HG02870 (cell line): ENCODE measurements at regions not wholly inside any gene's neighbourhood (a gene's known extent, or its start where the extent isn't known, plus 50 kb on each side); places are given as distances from the start of the nearest gene placed in this dataset.

ENCODE experiments used
- ATAC-seq: cut with Tn5 transposase; IDR thresholded peaks from one replicate; pipeline ENCODE4 v1.9.1; 2021; ENCODE audit warnings: mild to moderate bottlenecking, moderate library complexity; ENCODE audit not compliant: unreplicated experiment

DNA sequence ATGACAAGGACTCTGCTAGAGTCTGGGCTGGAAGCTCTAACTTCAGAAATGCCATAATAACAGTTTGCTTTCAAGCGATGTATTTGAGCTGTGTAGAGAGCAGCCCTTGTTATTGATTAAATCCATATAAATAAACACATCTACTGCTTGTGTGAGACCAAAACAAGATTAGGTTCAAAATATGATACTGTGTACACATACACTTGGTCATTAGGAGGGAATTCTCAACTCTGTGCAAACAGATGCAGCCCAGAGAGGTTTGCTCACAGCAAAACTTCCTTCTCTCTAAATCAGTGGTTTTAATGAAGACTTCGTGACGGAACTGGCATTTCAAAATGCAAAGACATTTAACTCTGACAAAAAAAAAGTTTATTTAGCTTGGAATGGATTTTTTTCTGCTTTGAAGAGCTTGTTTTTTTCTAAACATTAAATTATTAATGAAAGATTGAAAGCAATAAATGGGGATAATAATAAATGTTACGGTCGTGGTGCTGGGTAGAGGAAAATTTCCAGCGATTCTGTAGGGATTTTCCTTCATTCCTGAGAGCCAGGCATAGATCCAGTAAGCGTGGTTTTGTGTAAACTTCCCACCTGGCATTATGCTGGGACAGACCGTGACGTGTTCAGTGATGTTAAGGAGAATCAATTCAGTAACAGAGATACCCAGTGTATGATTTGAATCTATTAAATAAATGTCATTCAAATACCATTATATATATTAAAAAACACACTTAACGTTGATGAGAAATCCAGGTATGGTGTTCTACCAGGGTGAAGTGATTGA lies 213.7 kb downstream of the TEX29 start:
- no peak for ATAC-seq

DNA sequence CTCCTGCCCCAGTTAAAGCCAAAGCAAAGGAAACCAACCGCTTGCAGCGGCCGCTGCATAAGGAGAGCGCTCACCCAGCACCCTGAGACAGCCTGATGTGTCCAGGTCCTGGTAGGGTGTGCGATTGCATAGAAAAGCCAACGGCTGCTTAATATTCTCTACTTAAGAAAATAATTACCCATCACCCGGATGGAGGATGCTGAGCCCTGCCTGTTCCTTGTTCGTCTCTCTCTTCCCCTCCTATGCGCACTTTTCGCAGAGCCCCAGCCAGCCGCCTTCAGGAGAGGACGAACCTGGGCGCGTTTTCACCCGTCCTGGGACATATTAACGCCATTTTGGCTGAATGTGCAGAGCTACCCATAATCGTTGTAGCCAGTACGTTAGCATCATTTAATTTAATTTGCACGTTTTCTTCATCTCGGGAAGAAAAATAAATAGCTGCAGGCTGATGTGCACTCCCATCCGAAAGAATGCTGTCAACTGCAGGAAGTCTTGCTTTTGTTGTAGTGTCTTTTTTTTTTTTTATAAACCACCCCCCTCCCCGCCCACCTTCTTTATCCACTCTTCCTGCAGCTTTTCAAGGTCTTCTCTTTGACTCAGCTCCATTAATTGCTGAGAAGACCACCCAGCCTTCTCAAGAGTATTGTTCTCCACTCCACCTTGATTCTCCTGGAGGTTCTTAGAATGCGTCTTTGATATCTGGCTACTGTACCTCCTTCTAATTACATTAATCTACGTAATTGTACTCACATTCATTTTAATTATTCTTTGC lies 214.5 kb downstream of the TEX29 start:
- no peak for ATAC-seq

DNA sequence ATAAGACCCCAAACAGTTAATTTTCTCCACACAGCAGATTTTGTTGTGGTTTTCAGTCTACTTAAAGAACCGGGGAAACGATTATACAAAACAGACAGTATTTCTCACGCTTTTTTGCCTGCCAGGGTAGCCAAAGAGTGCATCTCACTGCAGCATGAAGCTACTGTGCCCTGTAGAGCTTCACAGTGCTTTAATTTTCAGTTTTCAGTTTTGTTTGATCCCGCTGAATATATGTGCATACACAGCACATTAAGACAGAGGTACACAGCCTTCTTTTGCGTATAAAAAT lies 215.0 kb downstream of the TEX29 start:
- ATAC-seq, result no peak

DNA sequence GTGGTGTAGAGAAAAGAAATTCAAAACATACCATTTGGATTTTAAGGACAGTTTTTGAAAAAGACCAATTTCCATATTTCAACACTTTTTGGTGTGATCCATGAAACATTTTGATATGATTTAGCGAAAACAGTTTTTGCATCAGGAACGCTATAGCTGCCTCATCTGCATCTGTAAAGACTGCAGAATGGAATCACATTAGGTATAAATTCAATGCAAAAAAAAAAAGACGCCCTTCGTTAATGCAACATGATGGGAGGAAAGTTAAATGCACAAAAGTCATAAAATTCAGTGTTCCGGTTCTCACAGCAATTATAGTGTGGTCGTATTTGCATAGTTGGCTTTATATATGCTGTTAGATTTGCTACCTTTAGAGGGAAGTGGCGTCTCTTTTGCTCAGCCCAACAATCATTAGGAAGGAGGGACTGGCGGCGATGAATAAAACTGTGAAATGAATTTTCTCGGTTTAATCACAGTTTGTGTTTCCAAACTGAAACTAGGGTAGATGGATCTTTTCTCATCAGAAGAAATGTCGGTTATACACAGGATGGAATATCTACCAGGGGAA lies 215.7 kb downstream of the TEX29 start:
- no peak for ATAC-seq

DNA sequence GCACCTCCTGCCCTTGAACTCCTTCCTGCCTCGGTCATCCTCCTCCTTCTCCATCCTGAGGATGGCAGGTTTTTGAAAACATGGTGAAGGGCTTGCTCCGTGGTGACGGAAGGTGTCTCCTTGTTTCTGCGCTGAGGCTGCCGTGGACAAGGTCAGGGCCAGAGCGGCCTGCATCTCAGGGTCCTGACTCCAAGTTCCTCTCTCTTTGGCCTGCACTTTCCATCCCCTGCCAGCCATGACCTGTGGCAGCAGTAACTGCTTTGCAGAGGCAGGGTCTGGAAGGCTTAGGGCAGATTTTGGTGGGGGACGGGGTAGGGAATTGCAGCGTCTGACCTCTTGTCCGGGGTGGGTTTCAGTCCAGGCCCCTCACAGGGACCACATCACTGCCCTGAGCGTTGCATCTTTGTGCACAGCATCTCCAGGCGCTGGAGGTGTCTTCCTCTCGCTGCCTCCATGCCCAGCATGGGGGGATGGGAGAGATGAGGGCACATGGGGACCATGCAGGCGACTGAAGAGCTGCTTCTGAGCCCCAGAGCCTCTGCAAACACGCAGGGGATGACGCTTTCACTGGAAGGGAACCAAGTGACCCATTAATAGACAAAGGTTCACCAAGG lies 216.8 kb downstream of the TEX29 start:
- no peak for ATAC-seq

DNA sequence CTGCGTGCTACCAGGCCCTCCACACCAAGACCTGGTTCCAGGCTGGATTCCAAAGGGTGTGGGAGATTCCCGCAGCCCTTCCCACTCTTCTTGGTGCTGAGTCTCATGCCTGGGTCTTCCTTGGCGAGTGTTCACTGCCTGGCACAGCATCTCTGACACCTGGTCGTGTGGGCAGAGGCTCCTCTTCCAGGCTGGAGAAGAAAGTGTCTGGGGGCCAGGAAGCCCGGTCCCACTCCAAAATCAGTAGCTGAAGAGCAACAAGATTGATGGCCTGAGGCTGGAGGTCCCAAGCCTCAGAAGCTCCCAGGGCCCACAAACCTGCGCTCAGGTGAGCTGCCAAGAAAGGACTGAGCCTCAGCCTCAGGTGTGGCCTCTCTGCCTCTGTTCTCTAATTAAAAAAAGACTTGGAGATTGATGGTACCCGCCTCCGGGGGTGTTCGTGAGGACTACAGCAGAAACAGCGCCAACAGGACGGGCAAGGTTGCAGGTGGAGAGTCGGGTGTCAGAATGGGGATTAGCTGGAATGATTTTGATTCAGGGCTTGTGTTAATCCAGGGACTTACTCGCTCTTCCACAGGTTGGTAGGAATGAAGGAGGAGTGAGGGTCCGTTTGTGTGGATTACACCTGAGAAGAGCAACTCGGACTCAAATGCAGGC lies 217.5 kb downstream of the TEX29 start:
- no peak for ATAC-seq

DNA sequence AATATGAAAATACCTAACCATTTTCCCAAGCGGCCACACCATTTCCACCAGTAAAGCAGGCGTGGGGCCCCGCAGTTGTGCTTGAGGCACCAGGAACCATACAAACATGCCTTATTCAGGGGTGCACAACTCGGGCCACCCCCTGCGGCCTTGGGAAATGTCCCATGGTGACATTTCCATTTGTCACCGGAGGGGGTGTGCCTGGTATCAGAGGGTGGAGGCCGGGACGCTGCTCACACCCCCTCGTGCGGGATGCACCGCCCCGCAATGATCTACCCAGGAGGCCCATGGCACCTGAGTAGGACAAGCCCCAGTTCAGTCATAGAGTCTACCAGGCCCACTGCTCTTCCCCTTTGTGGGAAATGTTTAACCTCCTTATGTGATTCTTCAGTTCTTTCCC lies 218.8 kb downstream of the TEX29 start:
- no peak for ATAC-seq

DNA sequence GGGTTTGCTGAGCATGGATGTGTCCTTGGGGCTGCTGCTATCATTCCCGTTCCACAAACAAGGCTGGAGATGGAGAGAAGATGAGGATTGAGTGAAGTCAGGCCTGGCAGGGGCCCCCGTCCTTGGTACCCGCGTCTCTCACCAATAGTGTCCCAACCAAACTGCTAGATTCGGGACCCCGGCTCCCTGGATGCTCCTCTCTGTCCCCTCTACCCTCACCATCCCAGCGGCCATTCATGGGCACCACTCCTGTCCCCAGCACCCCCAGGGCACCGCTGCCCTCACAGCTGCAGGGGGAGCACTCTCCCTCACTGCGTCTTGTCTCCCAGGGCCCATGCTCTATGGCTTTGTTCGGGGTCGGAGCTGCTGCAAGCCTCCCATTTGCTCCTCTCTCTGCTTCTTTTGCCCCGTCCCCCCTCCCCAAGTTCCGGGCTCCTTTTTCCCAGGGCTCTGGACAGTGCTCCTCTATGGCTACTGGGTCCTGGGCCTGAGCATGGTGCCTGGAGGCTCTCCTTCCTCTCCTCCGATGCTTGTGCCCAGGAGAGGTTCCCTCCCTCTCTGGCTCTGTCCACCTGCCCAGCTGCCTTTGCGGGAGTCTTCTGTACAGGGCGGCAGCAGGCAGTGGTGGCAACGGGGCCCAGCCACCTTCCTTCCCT lies 219.5 kb downstream of the TEX29 start:
- no peak for ATAC-seq

DNA sequence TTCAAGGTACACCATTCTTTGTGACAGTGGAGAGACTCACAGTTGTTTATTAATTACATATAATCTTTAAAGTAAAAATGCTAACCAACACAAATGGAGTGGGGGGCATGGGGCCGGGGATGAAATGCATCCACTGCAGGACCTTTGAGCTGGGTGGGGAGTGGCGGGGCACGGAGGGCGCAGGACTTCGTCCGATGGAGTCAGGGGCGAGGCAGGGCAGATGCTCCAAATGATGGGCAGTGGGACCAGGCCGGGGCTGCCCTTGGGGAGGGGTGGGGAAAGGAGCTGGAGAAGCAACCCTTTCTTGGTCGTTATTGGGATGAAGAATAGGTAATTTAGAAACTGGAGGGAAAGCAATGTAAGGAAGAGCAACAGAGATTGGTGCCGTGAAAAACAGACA lies 220.0 kb downstream of the TEX29 start:
- ATAC-seq, result no peak

DNA sequence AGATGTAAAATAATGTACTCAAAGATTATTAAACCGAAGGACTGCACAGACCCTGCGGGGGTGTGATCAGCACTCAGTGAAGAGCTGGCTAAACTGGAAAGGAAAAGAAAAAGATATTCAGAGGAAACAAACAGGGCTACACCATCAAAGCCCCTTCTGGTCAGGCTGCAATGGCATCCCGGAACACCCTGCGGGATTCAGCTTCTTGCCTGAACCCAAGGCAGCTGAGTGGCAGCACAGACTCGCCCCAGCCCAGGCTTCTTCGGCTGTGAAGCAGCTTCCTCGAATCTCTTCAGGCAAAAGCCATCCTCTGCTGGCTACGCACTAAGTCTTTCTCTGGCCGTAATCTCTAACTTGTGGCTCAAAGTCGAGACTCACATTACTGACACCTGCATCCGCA lies 220.9 kb downstream of the TEX29 start:
- no peak for ATAC-seq

DNA sequence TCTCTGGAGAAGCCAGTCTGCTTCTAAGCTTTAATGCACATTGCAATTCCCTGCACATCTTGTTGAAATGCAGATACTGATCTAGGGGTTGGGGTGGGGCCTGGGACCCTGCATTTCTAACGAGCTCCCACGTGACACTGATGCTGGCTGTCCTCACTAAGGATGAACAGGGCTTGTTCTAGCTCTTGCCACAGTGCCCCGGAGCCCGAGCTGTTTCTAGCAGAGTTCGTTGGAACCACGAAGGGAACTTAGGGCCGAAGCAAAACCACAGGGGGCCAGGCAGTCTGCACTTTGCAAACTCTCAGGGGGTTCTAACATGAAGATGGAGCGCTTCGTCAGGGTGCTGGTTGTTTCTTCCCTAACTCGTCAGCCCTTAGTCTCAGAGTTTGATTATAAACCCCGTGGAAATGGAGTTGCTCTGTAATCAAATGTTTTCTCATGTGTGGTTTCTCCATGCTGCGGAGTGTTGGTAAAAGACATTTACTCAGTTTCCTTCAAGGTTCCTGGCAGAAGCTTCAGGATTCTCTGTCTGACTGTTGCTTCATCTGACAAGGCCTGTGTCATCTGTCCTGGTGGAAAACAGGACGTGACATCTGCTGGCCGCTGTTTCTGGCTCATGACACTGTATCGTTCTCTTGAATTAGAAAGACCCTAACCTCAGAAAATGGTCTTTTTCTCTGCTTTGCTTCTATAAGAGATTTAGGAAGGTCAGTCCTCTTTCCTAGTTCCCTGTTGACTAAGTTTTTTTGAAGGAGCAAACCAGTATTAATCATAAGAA lies 221.5 kb downstream of the TEX29 start:
- ATAC-seq, result no peak

DNA sequence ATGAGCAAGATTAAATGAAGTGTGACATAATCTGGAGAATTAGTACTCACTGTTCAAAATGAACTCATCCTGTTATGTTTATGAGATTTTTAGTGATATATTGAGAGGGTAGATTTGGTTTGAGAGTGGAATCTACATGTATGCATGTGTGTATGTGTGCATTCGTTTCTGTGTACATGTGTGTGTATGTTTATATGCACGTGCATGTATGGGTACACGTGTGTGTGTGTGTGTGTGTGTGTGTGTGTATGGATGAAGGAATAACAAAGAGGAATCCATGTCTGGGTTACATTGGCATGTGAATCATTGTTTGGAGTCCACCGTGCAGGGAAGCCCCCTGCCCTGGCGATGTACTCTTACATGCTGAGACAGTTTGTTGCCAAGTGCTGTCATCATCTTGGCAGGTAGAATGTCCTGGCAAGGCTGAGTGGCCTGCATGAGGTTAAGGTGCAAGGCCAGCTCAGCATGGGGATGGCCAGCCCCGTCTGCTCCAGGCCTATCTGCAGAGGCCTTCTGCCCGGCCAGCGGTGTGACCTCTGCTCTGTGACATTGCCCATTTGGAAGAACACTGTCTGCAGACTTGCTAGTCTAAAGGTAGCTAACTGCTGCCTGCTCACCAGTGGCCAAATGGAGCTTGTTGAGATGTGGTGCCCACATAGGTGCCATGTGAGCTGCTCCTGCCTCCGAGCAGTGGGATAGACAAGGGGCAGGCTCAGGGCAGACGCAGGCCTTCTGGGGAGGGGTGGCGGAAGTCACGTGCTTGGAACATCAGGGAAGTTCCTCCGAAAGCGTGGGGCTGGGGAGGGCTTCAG lies 222.3 kb downstream of the TEX29 start:
- no peak for ATAC-seq

DNA sequence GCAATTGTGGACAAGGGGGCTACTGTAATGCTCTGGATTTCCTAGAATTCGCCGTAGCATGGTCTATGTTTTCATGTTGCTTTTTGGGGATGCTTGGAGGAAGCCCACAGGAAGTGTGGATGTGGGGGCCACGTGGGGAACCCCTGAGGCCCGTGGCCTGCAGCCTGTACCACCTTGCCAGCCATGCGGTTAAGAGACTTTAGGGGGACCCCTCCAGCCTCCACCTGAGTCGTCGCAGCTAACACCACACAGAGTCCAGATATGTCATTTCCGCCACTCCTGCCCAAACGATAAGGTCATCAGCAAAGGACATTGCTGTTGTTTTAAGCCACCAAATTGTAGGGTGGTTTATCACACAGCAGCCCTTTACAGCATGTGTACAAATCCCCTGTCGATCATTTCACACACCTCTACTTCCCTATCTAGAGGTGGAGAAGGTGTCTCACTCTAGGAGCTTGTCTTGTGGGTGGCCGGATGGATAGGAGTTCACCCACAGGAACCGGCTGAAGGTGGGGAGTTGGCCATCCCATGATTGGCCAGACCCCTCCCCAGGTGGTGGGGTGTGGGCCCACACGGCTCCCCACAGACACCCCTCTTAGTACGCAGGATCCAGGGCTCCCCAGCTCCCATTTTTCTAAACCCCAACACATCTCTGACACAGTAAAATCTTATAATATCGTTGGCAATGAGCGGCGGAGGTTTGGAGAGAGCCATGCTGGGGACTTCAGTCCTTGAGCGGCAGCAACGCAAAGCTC lies 226.7 kb downstream of the TEX29 start:
- no peak for ATAC-seq

DNA sequence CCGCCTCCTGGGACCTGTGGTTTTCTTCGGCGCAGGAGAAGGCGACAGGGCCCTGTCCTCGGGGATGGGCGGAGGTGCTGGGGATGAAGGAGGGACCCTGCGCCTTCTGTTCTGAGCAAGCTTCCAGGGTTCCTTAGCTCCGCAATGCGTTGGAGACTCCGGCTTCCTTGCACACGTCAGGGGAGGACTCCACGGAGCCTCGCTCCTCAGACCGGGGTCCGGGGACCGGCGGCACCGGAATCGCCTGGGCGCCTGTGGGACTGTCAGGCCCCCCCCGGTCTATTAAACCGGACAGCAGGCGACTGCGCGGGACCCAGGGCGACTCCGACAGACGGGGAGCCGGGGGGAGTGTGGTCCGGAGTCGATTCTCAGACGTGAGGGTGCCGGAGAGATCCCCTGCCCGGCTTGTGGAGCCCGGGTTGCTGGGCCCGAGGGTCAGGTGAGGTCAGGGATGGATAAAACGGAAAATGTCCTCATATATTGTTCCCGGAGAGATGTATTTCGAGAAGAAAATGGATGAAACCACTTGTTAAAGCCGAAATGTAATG lies 227.4 kb downstream of the TEX29 start:
- no peak for ATAC-seq

DNA sequence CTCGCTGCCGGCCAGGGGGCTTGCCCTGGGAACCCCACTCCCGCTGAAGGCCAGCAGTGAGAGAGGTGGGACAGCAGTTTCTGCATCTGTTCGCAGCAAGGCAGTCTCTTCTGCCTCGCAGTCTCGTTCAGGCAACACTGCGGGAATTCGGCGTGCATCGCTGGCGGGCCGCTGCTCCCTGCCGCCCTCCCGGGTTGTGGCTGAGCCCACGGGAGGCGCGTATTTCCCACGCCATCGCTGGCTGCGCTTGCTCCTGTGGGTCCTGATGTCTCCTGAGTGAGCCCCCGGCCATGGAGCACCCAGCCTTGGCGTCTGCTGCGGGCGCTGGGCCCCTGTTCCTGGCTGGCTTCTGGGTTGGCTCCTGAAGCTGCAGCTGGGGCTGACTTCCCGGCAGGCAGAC lies 227.9 kb downstream of the TEX29 start:
- ATAC-seq, result no peak

DNA sequence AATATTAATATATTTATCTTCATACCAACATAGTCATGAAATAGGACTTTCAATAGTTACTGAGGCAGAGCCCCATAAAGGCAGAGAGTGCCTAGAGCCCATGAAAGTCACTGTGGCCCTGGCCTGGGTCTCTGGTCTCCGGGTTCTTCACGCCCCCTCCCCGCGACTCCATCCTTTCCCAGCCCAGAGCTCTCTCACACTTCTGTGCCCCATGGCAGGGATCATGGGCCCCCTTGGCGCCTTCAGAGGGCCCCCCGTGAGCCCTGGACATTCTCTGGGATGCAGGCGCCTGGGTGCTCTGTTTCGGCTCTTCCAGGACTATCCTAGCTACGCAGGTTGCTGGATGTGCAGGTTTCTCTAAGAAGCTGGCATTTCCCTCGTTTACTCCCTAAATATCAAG lies 228.4 kb downstream of the TEX29 start:
- ATAC-seq, result no peak

DNA sequence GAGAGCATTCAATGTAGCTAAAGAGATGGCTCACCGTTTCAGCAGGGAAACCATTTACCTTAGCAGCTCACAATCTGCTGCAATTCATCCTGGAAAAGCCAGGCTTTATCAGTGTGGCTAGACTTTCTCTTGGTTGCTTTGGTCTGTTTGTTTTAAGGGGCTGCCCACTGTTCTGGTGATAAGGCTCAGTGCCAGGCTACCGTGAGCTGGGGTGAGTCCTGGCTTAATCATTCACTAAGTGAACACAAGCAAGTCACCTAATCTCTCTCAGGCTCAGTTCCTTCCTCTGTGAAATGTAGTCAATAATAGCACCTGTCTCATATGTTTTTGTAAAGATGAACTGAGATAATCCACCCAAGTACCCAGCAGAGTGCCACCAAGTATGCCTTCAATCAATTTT lies 229.0 kb downstream of the TEX29 start:
- no peak for ATAC-seq

DNA sequence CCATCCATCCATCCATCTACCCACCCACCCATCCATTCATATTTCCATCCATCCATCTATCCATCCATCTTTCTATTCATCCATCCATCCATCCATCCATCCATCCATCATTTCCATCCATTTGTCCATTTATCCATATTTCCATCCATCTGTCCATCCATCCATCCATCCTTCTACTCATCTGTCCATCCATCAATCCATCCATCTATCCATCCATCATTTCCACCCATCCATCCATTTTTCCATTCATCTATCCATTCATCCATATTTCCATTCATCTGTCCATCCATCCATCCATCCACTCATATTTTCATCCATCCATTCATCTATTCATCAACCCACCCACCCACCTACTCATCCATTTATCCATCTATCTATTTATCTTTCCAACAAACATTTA lies 229.6 kb downstream of the TEX29 start:
- ATAC-seq, result no peak
